ENCODE measurements at regions not wholly inside any gene's neighbourhood (a gene's known extent, or its start where the extent isn't known, plus 50 kb on each side); places are given as distances from the start of the nearest gene placed in this dataset.
A peak's percentile ranks its signal among the peaks of the same experiment; 100 is the strongest.

- H3K36me3 Mint-ChIP-seq = peaks cover 26 to 59% (median 31%) of the 10 kb centered on the region in 3 donors
- Histone ChIP-seq H3K9me3 (ENCODE audit: low read length) (no peaks in the 10 kb centered on the region), H3K4me3 (ENCODE audit: low read length) (no peak overlapping the region), H3K27me3 (ENCODE audit: insufficient read depth, low read length, poor library complexity, severe bottlenecking) (no peaks in the 10 kb centered on the region), H3K4me1 (ENCODE audit: insufficient read depth, low read length) (no peaks in the 10 kb centered on the region), H3K36me3 (ENCODE audit: insufficient read depth, low read length) (no peaks in the 10 kb centered on the region), H3K27ac (ENCODE audit: low read depth, low read length) (no peak overlapping the region)
- POLR2A ChIA-PET = no interaction called here
- H3K4me1 Mint-ChIP-seq = no peaks in the 10 kb centered on the region
- H3K4me3 Mint-ChIP-seq = no peak overlapping the region
- no peaks in the 10 kb centered on the region for H3K27me3 Mint-ChIP-seq
- peaks cover 2 to 19% (median 6%) of the 10 kb centered on the region in 5 donors for H3K9me3 Mint-ChIP-seq
- DNase-seq = no peak
- CTCF ChIA-PET = no interaction called here
- no peak overlapping the region for H3K27ac Mint-ChIP-seq
Measured at GRCh38 chrX:7254144-7254543, 106.2 kb upstream of the PUDP start.

DNA sequence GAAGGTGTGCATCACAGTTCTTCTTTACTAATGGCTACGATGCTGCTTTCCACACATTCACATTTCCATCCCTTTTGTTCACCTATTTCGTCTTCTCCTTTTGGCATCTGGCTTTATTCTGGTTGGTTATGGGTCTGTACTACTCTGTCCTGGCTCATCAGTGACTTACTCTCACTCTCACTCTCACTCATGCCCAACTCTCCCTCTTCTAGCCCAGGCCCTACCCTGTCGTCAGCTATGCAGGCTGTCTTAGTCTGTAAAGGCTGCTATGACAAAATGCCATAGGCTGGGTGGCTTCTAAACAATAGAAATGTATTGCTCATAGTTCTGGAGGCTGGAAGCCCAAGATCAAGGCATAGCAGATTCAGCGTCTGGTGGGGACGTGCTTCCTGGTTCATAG lies 105.6 kb upstream of the PUDP start:
- ChIA-PET CTCF (no interaction called here), POLR2A (no interaction called here)
- Mint-ChIP-seq H3K4me1 (no peaks in the 10 kb centered on the region), H3K4me3 (no peak overlapping the region), H3K27ac (peak overlapping the region in 1 of 8 donors; percentile 12), H3K36me3 (peaks cover 23 to 54% (median 27%) of the 10 kb centered on the region in 3 donors), H3K9me3 (peaks cover 2 to 21% (median 6%) of the 10 kb centered on the region in 5 donors), H3K27me3 (no peaks in the 10 kb centered on the region)
- Histone ChIP-seq H3K4me1 (ENCODE audit: insufficient read depth, low read length) (no peaks in the 10 kb centered on the region), H3K27ac (ENCODE audit: low read depth, low read length) (no peak overlapping the region), H3K36me3 (ENCODE audit: insufficient read depth, low read length) (no peaks in the 10 kb centered on the region), H3K9me3 (ENCODE audit: low read length) (no peaks in the 10 kb centered on the region), H3K4me3 (ENCODE audit: low read length) (no peak overlapping the region), H3K27me3 (ENCODE audit: insufficient read depth, low read length, poor library complexity, severe bottlenecking) (no peaks in the 10 kb centered on the region)
- DNase-seq = no peak

DNA sequence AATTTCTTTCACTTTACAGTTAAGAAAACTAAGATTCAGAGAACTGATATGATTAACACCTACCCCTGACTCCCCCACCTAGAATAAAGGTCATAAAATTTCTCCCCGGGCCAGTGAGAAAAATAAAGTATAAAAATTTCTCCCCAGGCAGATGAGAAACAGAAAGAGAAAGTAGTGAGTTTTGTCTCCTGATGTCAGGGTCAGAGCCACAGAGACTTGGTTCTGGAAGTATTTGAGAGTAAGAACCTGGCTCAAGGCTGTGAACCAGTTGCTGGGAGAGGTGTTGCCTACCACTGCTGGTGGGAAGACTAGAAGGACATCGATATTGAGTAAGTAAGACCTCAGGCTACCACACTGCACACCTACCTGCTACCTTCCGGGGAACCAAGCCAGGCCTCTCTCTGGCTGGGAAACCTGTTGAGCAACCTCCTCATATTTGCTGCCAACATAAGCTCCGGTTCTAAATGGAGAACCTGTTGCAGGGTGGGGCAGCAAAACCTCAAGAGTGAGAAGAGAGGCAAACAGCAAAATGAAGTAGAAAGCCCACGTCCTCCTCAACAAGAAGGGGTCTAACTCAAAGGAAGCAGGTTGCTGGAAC lies 104.2 kb upstream of the PUDP start:
- Histone ChIP-seq H3K27me3 (ENCODE audit: insufficient read depth, low read length, poor library complexity, severe bottlenecking) (no peaks in the 10 kb centered on the region), H3K27ac (ENCODE audit: low read depth, low read length) (no peak overlapping the region), H3K4me3 (ENCODE audit: low read length) (no peak overlapping the region), H3K36me3 (ENCODE audit: insufficient read depth, low read length) (no peaks in the 10 kb centered on the region), H3K9me3 (ENCODE audit: low read length) (no peaks in the 10 kb centered on the region), H3K4me1 (ENCODE audit: insufficient read depth, low read length) (no peaks in the 10 kb centered on the region)
- Mint-ChIP-seq H3K27ac (peak overlapping the region in 1 of 8 donors; percentile 33), H3K4me1 (no peaks in the 10 kb centered on the region), H3K9me3 (peaks cover 4 to 23% (median 6%) of the 10 kb centered on the region in 5 donors), H3K4me3 (peak overlapping the region in 1 of 7 donors; percentile 36), H3K27me3 (no peaks in the 10 kb centered on the region), H3K36me3 (peaks cover 16 to 45% (median 22%) of the 10 kb centered on the region in 3 donors)
- ChIA-PET POLR2A (no interaction called here), CTCF (no interaction called here)
- DNase-seq = no peak

DNA sequence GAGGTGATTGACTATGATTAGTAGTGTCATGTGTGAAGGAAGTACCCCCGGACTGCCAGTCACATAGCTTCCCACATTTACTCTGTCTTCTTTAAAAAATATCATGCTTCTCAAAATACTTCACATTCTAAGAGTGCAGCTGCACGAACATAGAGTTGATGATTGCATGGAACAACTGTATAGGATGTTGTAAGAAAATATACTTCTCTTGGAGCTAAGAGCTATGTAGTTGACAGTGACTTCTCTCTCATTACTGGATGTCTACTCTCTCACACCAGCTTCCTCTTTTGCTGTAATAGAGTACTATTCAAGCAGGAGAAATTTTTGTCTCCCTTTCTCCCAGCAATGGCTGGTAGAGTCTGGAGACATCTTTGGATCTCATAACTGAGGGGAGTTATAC lies 99.4 kb upstream of the PUDP start:
- no peak for DNase-seq
- Histone ChIP-seq H3K4me3 (ENCODE audit: low read length) (no peak overlapping the region), H3K27ac (ENCODE audit: low read depth, low read length) (no peak overlapping the region), H3K9me3 (ENCODE audit: low read length) (no peaks in the 10 kb centered on the region), H3K27me3 (ENCODE audit: insufficient read depth, low read length, poor library complexity, severe bottlenecking) (no peaks in the 10 kb centered on the region), H3K36me3 (ENCODE audit: insufficient read depth, low read length) (no peaks in the 10 kb centered on the region), H3K4me1 (ENCODE audit: insufficient read depth, low read length) (no peaks in the 10 kb centered on the region)
- peaks cover 0 to 9% (median 3%) of the 10 kb centered on the region in 3 donors for H3K36me3 Mint-ChIP-seq
- H3K4me3 Mint-ChIP-seq = no peak overlapping the region
- H3K4me1 Mint-ChIP-seq = no peaks in the 10 kb centered on the region
- H3K27me3 Mint-ChIP-seq = no peaks in the 10 kb centered on the region
- H3K9me3 Mint-ChIP-seq = peaks cover 0 to 8% (median 2%) of the 10 kb centered on the region in 5 donors
- no peak overlapping the region for H3K27ac Mint-ChIP-seq
- ChIA-PET POLR2A (no interaction called here), CTCF (no interaction called here)

GRCh38 chrX:7244405-7244804 lies 96.5 kb upstream of the PUDP start:
- POLR2A ChIA-PET = no interaction called here
- DNase-seq = no peak
- Histone ChIP-seq H3K36me3 (ENCODE audit: insufficient read depth, low read length) (no peaks in the 10 kb centered on the region), H3K27me3 (ENCODE audit: insufficient read depth, low read length, poor library complexity, severe bottlenecking) (no peaks in the 10 kb centered on the region), H3K27ac (ENCODE audit: low read depth, low read length) (no peak overlapping the region), H3K4me3 (ENCODE audit: low read length) (no peak overlapping the region), H3K9me3 (ENCODE audit: low read length) (no peaks in the 10 kb centered on the region), H3K4me1 (ENCODE audit: insufficient read depth, low read length) (no peaks in the 10 kb centered on the region)
- CTCF ChIA-PET = no interaction called here
- H3K4me3 Mint-ChIP-seq = no peak overlapping the region
- H3K27ac Mint-ChIP-seq = no peak overlapping the region
- no peaks in the 10 kb centered on the region for H3K27me3 Mint-ChIP-seq
- no peaks in the 10 kb centered on the region for H3K4me1 Mint-ChIP-seq
- peaks cover 0 to 23% (median 5%) of the 10 kb centered on the region in 3 donors for H3K36me3 Mint-ChIP-seq
- peaks cover 0 to 8% (median 2%) of the 10 kb centered on the region in 5 donors for H3K9me3 Mint-ChIP-seq

DNA sequence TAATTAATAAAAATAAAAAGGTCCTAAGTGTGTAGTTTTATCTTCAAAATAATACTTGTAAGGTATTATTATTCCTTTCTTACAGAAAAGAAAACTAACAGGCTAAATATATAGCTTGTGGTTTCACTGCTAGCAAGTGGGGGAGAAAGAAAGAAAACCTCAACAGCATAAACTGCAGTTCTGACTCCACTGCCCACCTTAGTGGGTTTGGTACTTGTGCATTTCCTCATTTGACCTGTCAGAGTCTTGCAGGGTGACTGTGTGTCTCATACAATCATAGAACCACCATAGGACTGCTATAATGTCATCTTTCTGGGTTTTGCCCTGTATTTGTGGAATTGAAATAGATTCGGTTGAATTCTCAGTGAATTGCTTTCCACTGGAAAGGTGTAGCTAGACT lies 94.7 kb upstream of the PUDP start:
- Mint-ChIP-seq H3K4me3 (no peak overlapping the region), H3K36me3 (peaks cover 0 to 18% (median 7%) of the 10 kb centered on the region in 3 donors), H3K27me3 (no peaks in the 10 kb centered on the region), H3K27ac (no peak overlapping the region), H3K4me1 (no peaks in the 10 kb centered on the region), H3K9me3 (peaks cover 0 to 5% (median 0%) of the 10 kb centered on the region in 5 donors)
- Histone ChIP-seq H3K4me1 (ENCODE audit: insufficient read depth, low read length) (no peaks in the 10 kb centered on the region), H3K36me3 (ENCODE audit: insufficient read depth, low read length) (no peaks in the 10 kb centered on the region), H3K27me3 (ENCODE audit: insufficient read depth, low read length, poor library complexity, severe bottlenecking) (no peaks in the 10 kb centered on the region), H3K27ac (ENCODE audit: low read depth, low read length) (no peak overlapping the region), H3K4me3 (ENCODE audit: low read length) (no peak overlapping the region), H3K9me3 (ENCODE audit: low read length) (no peaks in the 10 kb centered on the region)
- CTCF ChIA-PET = no interaction called here
- DNase-seq = no peak
- POLR2A ChIA-PET = no interaction called here

- CTCF ChIA-PET = no interaction called here
- Mint-ChIP-seq H3K4me3 (no peak overlapping the region), H3K27ac (no peak overlapping the region), H3K9me3 (peaks cover 0 to 5% (median 0%) of the 10 kb centered on the region in 5 donors), H3K27me3 (no peaks in the 10 kb centered on the region), H3K4me1 (no peaks in the 10 kb centered on the region), H3K36me3 (peaks cover 0 to 16% (median 6%) of the 10 kb centered on the region in 3 donors)
- Histone ChIP-seq H3K27ac (ENCODE audit: low read depth, low read length) (no peak overlapping the region), H3K27me3 (ENCODE audit: insufficient read depth, low read length, poor library complexity, severe bottlenecking) (no peaks in the 10 kb centered on the region), H3K36me3 (ENCODE audit: insufficient read depth, low read length) (no peaks in the 10 kb centered on the region), H3K4me3 (ENCODE audit: low read length) (no peak overlapping the region), H3K4me1 (ENCODE audit: insufficient read depth, low read length) (no peaks in the 10 kb centered on the region), H3K9me3 (ENCODE audit: low read length) (no peaks in the 10 kb centered on the region)
- POLR2A ChIA-PET = no interaction called here
- DNase-seq = no peak
Measured at GRCh38 chrX:7240929-7241328, 93.0 kb upstream of the PUDP start.

DNA sequence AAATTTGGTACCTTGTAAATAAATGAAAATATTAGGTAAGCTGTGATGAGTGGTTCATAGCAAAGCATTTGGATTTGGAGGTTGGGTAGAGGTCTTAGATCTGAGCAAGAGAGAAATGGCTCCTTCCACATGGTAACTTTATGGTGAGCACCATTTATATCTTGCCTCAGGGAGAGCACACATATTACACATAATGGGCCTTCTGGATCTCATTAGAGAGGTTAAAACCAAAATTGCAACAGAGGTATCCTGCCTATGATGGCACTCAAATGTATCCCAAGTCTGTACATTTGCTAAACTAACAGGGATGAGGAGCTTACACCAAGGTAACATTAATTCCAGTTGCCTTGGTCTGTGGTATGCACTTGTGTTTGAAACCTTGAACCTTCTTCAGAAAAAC lies 87.1 kb upstream of the PUDP start:
- Mint-ChIP-seq H3K27me3 (peaks cover 0 to 1% of the 10 kb centered on the region in 2 donors), H3K4me3 (no peak overlapping the region), H3K27ac (no peak overlapping the region), H3K36me3 (peaks cover 0 to 14% (median 2%) of the 10 kb centered on the region in 3 donors), H3K4me1 (no peaks in the 10 kb centered on the region), H3K9me3 (peaks cover 0 to 2% (median 0%) of the 10 kb centered on the region in 5 donors)
- no peaks in the 10 kb centered on the region for H3K27me3 ChIP-seq (ENCODE audit: insufficient read depth, low read length, poor library complexity, severe bottlenecking)
- no peak overlapping the region for H3K4me3 ChIP-seq (ENCODE audit: low read length)
- ChIA-PET CTCF (no interaction called here), POLR2A (no interaction called here)
- no peaks in the 10 kb centered on the region for H3K9me3 ChIP-seq (ENCODE audit: low read length)
- H3K36me3 ChIP-seq (ENCODE audit: insufficient read depth, low read length) = no peaks in the 10 kb centered on the region
- no peak overlapping the region for H3K27ac ChIP-seq (ENCODE audit: low read depth, low read length)
- no peaks in the 10 kb centered on the region for H3K4me1 ChIP-seq (ENCODE audit: insufficient read depth, low read length)
- no peak for DNase-seq
